ENCODE measurements at regions not wholly inside any gene's neighbourhood (a gene's known extent, or its start where the extent isn't known, plus 50 kb on each side); places are given as distances from the start of the nearest gene placed in this dataset.
"Not testable (repeated sequence)": the region's sequence is repeated elsewhere in the genome, so short reads cannot be mapped to it uniquely, and the experiment has no call there.

- H3K4me1 Mint-ChIP-seq (ENCODE audit: low read depth); H3K36me3 Mint-ChIP-seq (ENCODE audit: low read depth); H3K27me3 Mint-ChIP-seq (ENCODE audit: low read depth); H3K27ac Mint-ChIP-seq; H3K9me3 Mint-ChIP-seq; H3K4me3 Mint-ChIP-seq: not testable (repeated sequence)
Measured at GRCh38 chr21:7798446-7798845, 2722.9 kb upstream of the TPTE start.

- H3K27ac Mint-ChIP-seq; H3K4me1 Mint-ChIP-seq (ENCODE audit: low read depth); H3K36me3 Mint-ChIP-seq (ENCODE audit: low read depth); H3K4me3 Mint-ChIP-seq; H3K9me3 Mint-ChIP-seq; H3K27me3 Mint-ChIP-seq (ENCODE audit: low read depth): not testable (repeated sequence)
Measured at GRCh38 chr21:7799697-7800096, 2721.7 kb upstream of the TPTE start.

- not testable (repeated sequence) for H3K36me3 Mint-ChIP-seq (ENCODE audit: low read depth); H3K27ac Mint-ChIP-seq; H3K27me3 Mint-ChIP-seq (ENCODE audit: low read depth); H3K4me1 Mint-ChIP-seq (ENCODE audit: low read depth); H3K4me3 Mint-ChIP-seq; H3K9me3 Mint-ChIP-seq
Measured at GRCh38 chr21:7813475-7813874, 2707.9 kb upstream of the TPTE start.

GRCh38 chr21:7817013-7817412 is 2704.4 kb upstream of the TPTE start:
- H3K4me3 Mint-ChIP-seq; H3K9me3 Mint-ChIP-seq; H3K27ac Mint-ChIP-seq; H3K36me3 Mint-ChIP-seq (ENCODE audit: low read depth); H3K4me1 Mint-ChIP-seq (ENCODE audit: low read depth); H3K27me3 Mint-ChIP-seq (ENCODE audit: low read depth): not testable (repeated sequence)

- not testable (repeated sequence) for H3K27ac Mint-ChIP-seq; H3K9me3 Mint-ChIP-seq; H3K27me3 Mint-ChIP-seq (ENCODE audit: low read depth); H3K4me3 Mint-ChIP-seq; H3K4me1 Mint-ChIP-seq (ENCODE audit: low read depth); H3K36me3 Mint-ChIP-seq (ENCODE audit: low read depth)
Measured at GRCh38 chr21:7819301-7819700, 2702.1 kb upstream of the TPTE start.

GRCh38 chr21:7825627-7826026 is 2695.8 kb upstream of the TPTE start:
- H3K27me3 Mint-ChIP-seq (ENCODE audit: low read depth); H3K9me3 Mint-ChIP-seq; H3K36me3 Mint-ChIP-seq (ENCODE audit: low read depth); H3K4me3 Mint-ChIP-seq; H3K4me1 Mint-ChIP-seq (ENCODE audit: low read depth); H3K27ac Mint-ChIP-seq: not testable (repeated sequence)

- not testable (repeated sequence) for H3K36me3 Mint-ChIP-seq (ENCODE audit: low read depth); H3K4me1 Mint-ChIP-seq (ENCODE audit: low read depth); H3K27me3 Mint-ChIP-seq (ENCODE audit: low read depth); H3K27ac Mint-ChIP-seq; H3K4me3 Mint-ChIP-seq; H3K9me3 Mint-ChIP-seq
Measured at GRCh38 chr21:7826174-7826573, 2695.2 kb upstream of the TPTE start.

- not testable (repeated sequence) for H3K4me3 Mint-ChIP-seq; H3K27me3 Mint-ChIP-seq (ENCODE audit: low read depth); H3K27ac Mint-ChIP-seq; H3K4me1 Mint-ChIP-seq (ENCODE audit: low read depth); H3K9me3 Mint-ChIP-seq; H3K36me3 Mint-ChIP-seq (ENCODE audit: low read depth)
Measured at GRCh38 chr21:7828260-7828659, 2693.1 kb upstream of the TPTE start.

- not testable (repeated sequence) for H3K4me3 Mint-ChIP-seq; H3K27me3 Mint-ChIP-seq (ENCODE audit: low read depth); H3K4me1 Mint-ChIP-seq (ENCODE audit: low read depth); H3K36me3 Mint-ChIP-seq (ENCODE audit: low read depth); H3K27ac Mint-ChIP-seq; H3K9me3 Mint-ChIP-seq
Measured at GRCh38 chr21:7829411-7829810, 2692.0 kb upstream of the TPTE start.

- H3K36me3 Mint-ChIP-seq (ENCODE audit: low read depth); H3K9me3 Mint-ChIP-seq; H3K27me3 Mint-ChIP-seq (ENCODE audit: low read depth); H3K4me3 Mint-ChIP-seq; H3K4me1 Mint-ChIP-seq (ENCODE audit: low read depth); H3K27ac Mint-ChIP-seq: not testable (repeated sequence)
Measured at GRCh38 chr21:7837315-7837714, 2684.1 kb upstream of the TPTE start.

GRCh38 chr21:7853426-7853825 is 2668.0 kb upstream of the TPTE start:
- not testable (repeated sequence) for H3K9me3 Mint-ChIP-seq; H3K27me3 Mint-ChIP-seq (ENCODE audit: low read depth); H3K36me3 Mint-ChIP-seq (ENCODE audit: low read depth); H3K27ac Mint-ChIP-seq; H3K4me1 Mint-ChIP-seq (ENCODE audit: low read depth); H3K4me3 Mint-ChIP-seq

- H3K27ac Mint-ChIP-seq; H3K9me3 Mint-ChIP-seq; H3K27me3 Mint-ChIP-seq (ENCODE audit: low read depth); H3K4me3 Mint-ChIP-seq; H3K4me1 Mint-ChIP-seq (ENCODE audit: low read depth); H3K36me3 Mint-ChIP-seq (ENCODE audit: low read depth): not testable (repeated sequence)
Measured at GRCh38 chr21:7853836-7854235, 2667.5 kb upstream of the TPTE start.

All from T-helper 1 cell treated with Interleukin-12 subunit alpha and Interleukin-12 subunit beta and Interleukin-4 antibody, amounts not matched to agents 30 μg/mL and 1 μg/mL, for 36 hours (primary cell).